ENCODE measurements at regions not wholly inside any gene's neighbourhood (a gene's known extent, or its start where the extent isn't known, plus 50 kb on each side); places are given as distances from the start of the nearest gene placed in this dataset.

GRCh38 chr20:22526512-22527012 is 57.8 kb downstream of the FOXA2 start:
- no peak for TF ChIP-seq CTCF (IDR thresholded peaks at IDR 0.05; ENCODE audit: low read depth, low read length)
- TF ChIP-seq MYC (IDR thresholded peaks at IDR 0.05; ENCODE audit: low read depth, low read length): no peak

Measured in NB4 (cell line).